ENCODE measurements at regions not wholly inside any gene's neighbourhood (a gene's known extent, or its start where the extent isn't known, plus 50 kb on each side); places are given as distances from the start of the nearest gene placed in this dataset.

DNA sequence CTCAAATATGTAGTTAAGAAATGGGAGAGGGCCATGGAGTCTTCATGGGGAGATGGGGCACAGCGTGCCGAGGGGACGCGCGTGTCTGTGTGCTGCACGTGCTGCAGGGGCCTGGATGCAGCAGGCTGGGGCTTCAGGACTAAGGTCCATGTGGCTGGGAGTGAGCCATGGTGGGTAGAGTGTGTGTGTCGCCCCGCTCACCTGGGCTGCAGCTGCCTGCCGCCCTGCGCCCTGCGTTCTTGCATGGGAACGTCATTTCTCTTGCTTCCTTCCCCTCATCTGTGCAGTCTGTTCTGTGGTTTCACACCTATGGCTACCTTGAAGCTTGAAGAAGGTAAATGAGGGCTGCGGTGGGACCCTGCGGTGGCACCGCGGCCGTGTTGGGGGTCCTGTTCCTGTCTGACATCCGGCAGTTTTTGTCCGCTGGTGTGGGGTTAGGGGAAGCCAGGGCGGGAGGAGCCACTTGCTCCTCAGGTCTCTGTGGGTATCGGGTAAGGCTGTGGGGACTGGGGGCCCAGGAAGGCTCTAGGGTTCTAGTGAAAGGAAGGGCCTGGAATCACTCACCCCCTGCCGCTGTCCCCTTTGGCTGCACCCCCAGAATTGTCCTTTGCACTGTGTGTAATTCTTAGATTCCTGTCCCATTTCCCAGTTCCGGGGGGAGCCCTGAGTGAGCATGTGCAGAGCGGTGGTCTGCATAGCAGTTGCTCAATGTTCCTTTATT is 54.1 kb upstream of the HS6ST1 start:
- DNase-seq, result no peak
- H3K4me3 Mint-ChIP-seq, result no peak overlapping the region

GRCh38 chr2:128373451-128374000 is 54.9 kb upstream of the HS6ST1 start:
- Histone ChIP-seq H3K4me3 (ENCODE audit: low read depth, low read length) (no peak overlapping the region), H3K36me3 (ENCODE audit: control insufficient read depth, insufficient read depth, low read length) (no peaks in the 10 kb centered on the region), H3K9me3 (ENCODE audit: control insufficient read depth in 2 of 2, low read length in 2 of 2) (no peaks in the 10 kb centered on the region), H3K27ac (ENCODE audit: insufficient read depth, low read length, poor library complexity, severe bottlenecking) (no peak overlapping the region), H3K27me3 (ENCODE audit: control insufficient read depth, insufficient read depth, low read length) (no peaks in the 10 kb centered on the region), H3K4me1 (ENCODE audit: control insufficient read depth, insufficient read depth, low read length, poor library complexity, severe bottlenecking) (no peaks in the 10 kb centered on the region)
- H3K36me3 Mint-ChIP-seq, result no peaks in the 10 kb centered on the region
- no peak for DNase-seq
- H3K27me3 Mint-ChIP-seq, result no peaks in the 10 kb centered on the region
- peaks cover 0 to 2% (median 0%) of the 10 kb centered on the region in 7 donors for H3K9me3 Mint-ChIP-seq
- peaks cover 0 to 2% (median 0%) of the 10 kb centered on the region in 4 donors for H3K4me1 Mint-ChIP-seq
- no peak for ATAC-seq (ENCODE audit: low read depth in 2 of 2)
- H3K4me3 Mint-ChIP-seq, result no peak overlapping the region
- H3K27ac Mint-ChIP-seq, result no peak overlapping the region

More for the DNA sequence above, 54.1 kb upstream of the HS6ST1 start:
- no peaks in the 10 kb centered on the region for H3K27me3 ChIP-seq (ENCODE audit: control insufficient read depth, insufficient read depth, low read length)
- Mint-ChIP-seq H3K27ac (no peak overlapping the region), H3K9me3 (peaks cover 0 to 2% (median 0%) of the 10 kb centered on the region in 7 donors), H3K27me3 (no peaks in the 10 kb centered on the region), H3K4me1 (peaks cover 0 to 2% (median 0%) of the 10 kb centered on the region in 4 donors), H3K36me3 (no peaks in the 10 kb centered on the region)
- H3K4me3 ChIP-seq (ENCODE audit: low read depth, low read length), result no peak overlapping the region
- H3K27ac ChIP-seq (ENCODE audit: insufficient read depth, low read length, poor library complexity, severe bottlenecking), result no peak overlapping the region
- no peaks in the 10 kb centered on the region for H3K4me1 ChIP-seq (ENCODE audit: control insufficient read depth, insufficient read depth, low read length, poor library complexity, severe bottlenecking)
- H3K9me3 ChIP-seq (ENCODE audit: control insufficient read depth in 2 of 2, low read length in 2 of 2), result no peaks in the 10 kb centered on the region
- no peak for ATAC-seq (ENCODE audit: low read depth in 2 of 2)
- H3K36me3 ChIP-seq (ENCODE audit: control insufficient read depth, insufficient read depth, low read length), result no peaks in the 10 kb centered on the region

DNA sequence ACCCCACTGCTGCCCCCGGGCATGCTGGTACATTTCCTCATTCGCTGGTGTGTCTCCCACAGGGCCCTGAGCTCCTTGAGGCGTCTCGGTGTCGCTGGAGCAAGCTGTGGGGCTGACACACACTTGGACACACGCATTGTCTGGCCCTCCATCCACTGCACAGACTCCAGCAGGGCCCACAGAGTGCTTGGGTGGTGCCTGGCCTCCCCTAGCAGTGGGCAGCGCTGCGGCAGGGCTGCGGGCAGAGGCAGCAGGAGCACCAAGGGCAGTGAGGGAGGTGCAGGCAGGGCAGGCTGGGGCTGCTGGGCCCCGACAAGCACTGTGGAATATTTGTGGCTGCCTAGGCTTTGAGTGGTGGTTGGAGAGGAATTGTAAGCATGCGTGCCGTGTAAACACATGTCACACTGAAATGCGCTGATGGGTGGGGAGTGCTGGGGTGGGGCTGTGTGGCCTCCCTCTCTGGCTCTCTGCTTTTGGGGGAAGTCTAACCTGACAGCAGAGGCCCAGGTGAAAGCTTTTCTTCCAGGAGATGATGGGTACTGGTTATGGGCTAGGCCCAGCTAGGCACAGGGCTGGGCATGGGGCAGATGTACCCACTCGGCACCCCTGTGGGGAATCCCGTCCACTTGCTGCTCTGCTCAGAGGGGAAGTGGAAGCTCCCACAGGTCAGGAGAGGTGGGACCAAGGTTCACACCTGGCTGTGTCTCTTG is 55.5 kb upstream of the HS6ST1 start:
- H3K4me3 Mint-ChIP-seq, result no peak overlapping the region
- peaks cover 0 to 2% (median 0%) of the 10 kb centered on the region in 7 donors for H3K9me3 Mint-ChIP-seq
- no peak overlapping the region for H3K27ac ChIP-seq (ENCODE audit: insufficient read depth, low read length, poor library complexity, severe bottlenecking)
- no peaks in the 10 kb centered on the region for H3K36me3 Mint-ChIP-seq
- ATAC-seq (ENCODE audit: low read depth in 2 of 2) (no peak), DNase-seq (no peak)
- H3K27ac Mint-ChIP-seq, result no peak overlapping the region
- H3K4me1 Mint-ChIP-seq, result peaks cover 0 to 2% (median 0%) of the 10 kb centered on the region in 4 donors
- H3K9me3 ChIP-seq (ENCODE audit: control insufficient read depth in 2 of 2, low read length in 2 of 2), result no peaks in the 10 kb centered on the region
- no peaks in the 10 kb centered on the region for H3K4me1 ChIP-seq (ENCODE audit: control insufficient read depth, insufficient read depth, low read length, poor library complexity, severe bottlenecking)
- H3K27me3 ChIP-seq (ENCODE audit: control insufficient read depth, insufficient read depth, low read length), result no peaks in the 10 kb centered on the region
- H3K4me3 ChIP-seq (ENCODE audit: low read depth, low read length), result no peak overlapping the region
- H3K36me3 ChIP-seq (ENCODE audit: control insufficient read depth, insufficient read depth, low read length), result no peaks in the 10 kb centered on the region
- H3K27me3 Mint-ChIP-seq, result no peaks in the 10 kb centered on the region

GRCh38 chr2:128374711-128375413 is 56.2 kb upstream of the HS6ST1 start:
- Mint-ChIP-seq H3K4me1 (peaks cover 0 to 2% (median 0%) of the 10 kb centered on the region in 4 donors), H3K36me3 (no peaks in the 10 kb centered on the region), H3K27ac (no peak overlapping the region), H3K27me3 (no peaks in the 10 kb centered on the region), H3K9me3 (peaks cover 0 to 2% (median 0%) of the 10 kb centered on the region in 7 donors), H3K4me3 (no peak overlapping the region)
- Histone ChIP-seq H3K27me3 (ENCODE audit: control insufficient read depth, insufficient read depth, low read length) (no peaks in the 10 kb centered on the region), H3K4me3 (ENCODE audit: low read depth, low read length) (no peak overlapping the region), H3K36me3 (ENCODE audit: control insufficient read depth, insufficient read depth, low read length) (no peaks in the 10 kb centered on the region), H3K9me3 (ENCODE audit: control insufficient read depth in 2 of 2, low read length in 2 of 2) (no peaks in the 10 kb centered on the region), H3K27ac (ENCODE audit: insufficient read depth, low read length, poor library complexity, severe bottlenecking) (no peak overlapping the region), H3K4me1 (ENCODE audit: control insufficient read depth, insufficient read depth, low read length, poor library complexity, severe bottlenecking) (no peaks in the 10 kb centered on the region)
- no peak for ATAC-seq (ENCODE audit: low read depth in 2 of 2)
- no peak for DNase-seq

DNA sequence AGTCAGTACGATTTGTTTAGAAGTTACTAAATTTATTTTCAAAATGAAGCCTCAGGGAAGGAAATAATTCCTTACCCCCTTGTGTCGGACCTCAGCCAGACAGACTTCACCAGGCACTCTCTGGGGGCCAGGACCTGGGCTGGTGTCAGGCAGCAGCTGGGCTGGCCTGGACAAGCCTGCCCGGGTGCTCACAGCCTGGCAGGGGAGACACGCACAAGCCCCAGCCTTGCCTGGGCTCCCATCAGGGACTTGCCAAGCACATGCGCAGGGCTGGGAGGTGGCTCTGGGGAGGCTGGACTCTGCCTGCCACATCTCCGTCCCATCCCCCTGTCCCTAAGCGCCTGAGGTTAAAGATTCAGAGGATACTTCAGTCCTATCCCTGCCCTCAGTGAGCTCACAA is 56.8 kb upstream of the HS6ST1 start:
- Mint-ChIP-seq H3K4me3 (no peak overlapping the region), H3K4me1 (peaks cover 0 to 2% (median 0%) of the 10 kb centered on the region in 4 donors), H3K9me3 (peaks cover 0 to 2% (median 0%) of the 10 kb centered on the region in 7 donors), H3K27me3 (no peaks in the 10 kb centered on the region), H3K36me3 (no peaks in the 10 kb centered on the region), H3K27ac (no peak overlapping the region)
- ATAC-seq (ENCODE audit: low read depth in 2 of 2), result no peak
- Histone ChIP-seq H3K4me1 (ENCODE audit: control insufficient read depth, insufficient read depth, low read length, poor library complexity, severe bottlenecking) (no peaks in the 10 kb centered on the region), H3K27me3 (ENCODE audit: control insufficient read depth, insufficient read depth, low read length) (no peaks in the 10 kb centered on the region), H3K36me3 (ENCODE audit: control insufficient read depth, insufficient read depth, low read length) (no peaks in the 10 kb centered on the region), H3K9me3 (ENCODE audit: control insufficient read depth in 2 of 2, low read length in 2 of 2) (no peaks in the 10 kb centered on the region), H3K27ac (ENCODE audit: insufficient read depth, low read length, poor library complexity, severe bottlenecking) (no peak overlapping the region), H3K4me3 (ENCODE audit: low read depth, low read length) (no peak overlapping the region)
- no peak for DNase-seq

GRCh38 chr2:128376241-128377041 is 57.8 kb upstream of the HS6ST1 start:
- no peak overlapping the region for H3K27ac Mint-ChIP-seq

More at GRCh38 chr2:128376241-128377041, 57.8 kb upstream of the HS6ST1 start:
- no peak for ATAC-seq (ENCODE audit: low read depth in 2 of 2)
- no peak overlapping the region for H3K4me3 ChIP-seq (ENCODE audit: low read depth, low read length)
- Mint-ChIP-seq H3K9me3 (peaks cover 0 to 2% (median 0%) of the 10 kb centered on the region in 7 donors), H3K27me3 (no peaks in the 10 kb centered on the region), H3K4me3 (no peak overlapping the region), H3K36me3 (no peaks in the 10 kb centered on the region), H3K4me1 (peaks cover 0 to 2% (median 0%) of the 10 kb centered on the region in 4 donors)
- H3K9me3 ChIP-seq (ENCODE audit: control insufficient read depth in 2 of 2, low read length in 2 of 2), result no peaks in the 10 kb centered on the region
- no peaks in the 10 kb centered on the region for H3K27me3 ChIP-seq (ENCODE audit: control insufficient read depth, insufficient read depth, low read length)
- DNase-seq, result no peak
- H3K27ac ChIP-seq (ENCODE audit: insufficient read depth, low read length, poor library complexity, severe bottlenecking), result no peak overlapping the region
- H3K4me1 ChIP-seq (ENCODE audit: control insufficient read depth, insufficient read depth, low read length, poor library complexity, severe bottlenecking), result no peaks in the 10 kb centered on the region
- no peaks in the 10 kb centered on the region for H3K36me3 ChIP-seq (ENCODE audit: control insufficient read depth, insufficient read depth, low read length)

All from CD4-positive, CD25-positive, alpha-beta regulatory T cell (primary cell).